BLaER1 treated with 17β-estradiol and CSF1 and Interleukin-3, amounts not matched to agents 10 nM and 100 nM (cell line): ENCODE measurements at regions not wholly inside any gene's neighbourhood (a gene's known extent, or its start where the extent isn't known, plus 50 kb on each side); places are given as distances from the start of the nearest gene placed in this dataset.

ENCODE experiments used
- H3K27ac ChIP-seq, 11 experiments: shearing (Covaris generic); formaldehyde crosslinking; 2 replicates each; pipeline ENCODE4 v1.8.1; 2022
- H3K27me3 ChIP-seq, 11 experiments: shearing (Covaris generic); formaldehyde crosslinking; 2 replicates each; pipeline ENCODE4 v1.8.1; 2022
- H3K36me3 ChIP-seq, 11 experiments: shearing (Covaris generic); formaldehyde crosslinking; 2 replicates each; pipeline ENCODE4 v1.8.1; 2022
- H3K4me1 ChIP-seq, 10 experiments: shearing (Covaris generic); formaldehyde crosslinking; 2 replicates each; pipeline ENCODE4 v1.8.1; 2022
- H3K4me2 ChIP-seq, 11 experiments: shearing (Covaris generic); formaldehyde crosslinking; 2 replicates each; pipeline ENCODE4 v1.8.1; 2022
- H3K4me3 ChIP-seq, 10 experiments: shearing (Covaris generic); formaldehyde crosslinking; 2 replicates each; pipeline ENCODE4 v1.8.1; 2022
- H3K9ac ChIP-seq, 11 experiments: shearing (Covaris generic); formaldehyde crosslinking; 2 replicates each; pipeline ENCODE4 v1.8.1; 2022
- H3K9me3 ChIP-seq, 11 experiments: shearing (Covaris generic); formaldehyde crosslinking; replicated peaks in 1 of 11; 2 replicates each; pipeline ENCODE4 v1.8.1; 2022
- H4K20me1 ChIP-seq, 11 experiments: shearing (Covaris generic); formaldehyde crosslinking; 2 replicates each; pipeline ENCODE4 v1.8.1; 2022
- Cebpa-rat ChIP-seq, 11 experiments: shearing (Covaris generic); IDR thresholded peaks; 2 replicates each; pipeline ENCODE4 v1.8.1; 2022

DNA sequence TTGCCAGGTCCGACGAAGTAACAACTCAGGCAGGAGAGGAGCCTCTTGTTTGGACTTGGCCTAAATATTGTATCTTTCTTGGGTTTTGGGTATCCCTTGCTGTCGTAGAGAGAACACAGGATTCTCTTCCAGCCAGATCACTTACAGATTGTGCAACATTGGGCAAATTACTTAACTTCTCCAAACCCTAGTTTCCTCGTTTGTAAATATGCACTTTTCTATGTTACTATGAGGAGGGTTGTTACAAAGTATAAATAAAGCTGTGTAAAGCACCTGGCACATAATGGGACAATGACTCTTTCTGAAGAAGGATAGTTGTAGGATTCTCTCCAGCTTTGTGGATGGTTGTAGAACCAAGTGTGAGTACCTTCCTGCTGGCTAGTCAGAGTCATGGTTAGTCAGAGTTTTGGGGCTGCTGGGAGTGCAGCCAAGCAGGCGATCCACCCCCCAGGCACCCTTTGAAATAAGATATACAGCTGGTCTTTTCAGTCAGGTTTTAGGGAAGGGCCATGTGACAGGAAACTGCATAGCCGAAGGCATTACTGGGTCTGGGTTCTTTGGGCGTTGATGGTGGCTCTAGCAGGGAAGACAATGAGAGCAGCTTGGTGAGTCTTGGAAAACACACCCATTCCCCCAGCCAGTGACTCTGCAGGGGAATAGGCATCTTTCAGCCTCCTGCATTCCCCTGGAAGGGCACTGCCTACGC lies 49.9 kb upstream of the GDNF start:
- H3K4me2 ChIP-seq = peak overlapping the region in 5 of 11 experiments; percentile 6 to 63 (median 28); a peak in 8 of 22 replicates
- no peak overlapping the region for H3K27ac ChIP-seq
- TF ChIP-seq Cebpa-rat (IDR thresholded peaks at IDR 0.05) = peak in 4 of 11 experiments; percentile 19 to 51 (median 32); a peak in 3 of 22 replicates
- no peaks in the 10 kb centered on the region for H4K20me1 ChIP-seq
- no peak overlapping the region for H3K9ac ChIP-seq
- peaks cover 0 to 18% (median 0%) of the 10 kb centered on the region in 10 experiments; a peak in 8 of 20 replicates for H3K4me1 ChIP-seq
- no peaks in the 10 kb centered on the region for H3K36me3 ChIP-seq
- no peak overlapping the region for H3K4me3 ChIP-seq
- no peaks in the 10 kb centered on the region for H3K27me3 ChIP-seq
- peaks cover 0 to 4% (median 0%) of the 10 kb centered on the region in 11 experiments; a peak in 1 of 22 replicates for H3K9me3 ChIP-seq
